GM12878 (cell line): ENCODE measurements at regions not wholly inside any gene's neighbourhood (a gene's known extent, or its start where the extent isn't known, plus 50 kb on each side); places are given as distances from the start of the nearest gene placed in this dataset.

Experiments
- ATAC-seq: fragments of 200-7000 bp; cut with Tn5 transposase; 3 replicates; pipeline ENCODE4 v1.9.1; 2020; ENCODE audit warnings: mild to moderate bottlenecking, moderate library complexity
- BruUV-seq: library from RNA; stranded (reverse); fragments of 400-500 nt; replicated peaks from 2 replicates; lab custom pipeline; 2021; lab: Mats Ljungman, UMichigan
- CTCF ChIA-PET: fragments of 300-600 bp; sonication (Branson Sonifier 250); formaldehyde crosslinking; extraction: SDS; loops from one replicate; lab custom pipeline; 2021; ENCODE audit warnings: inconsistent platforms; lab: Yijun Ruan, JAX
- POLR2A ChIA-PET: fragments of 350-600 bp; formaldehyde crosslinking; extraction: SDS; loops from one replicate; lab custom pipeline; 2021; ENCODE audit warnings: inconsistent platforms; lab: Charles Lee
- RAD21 ChIA-PET: fragments of 300-600 bp; sonication (Branson Sonifier 250); formaldehyde crosslinking; loops from one replicate; lab custom pipeline; 2023; ENCODE audit warnings: antibody characterized with exemption; ENCODE audit not compliant: unreplicated experiment; lab: Charles Lee
- SMC1A ChIA-PET: fragments of 300-600 bp; sonication (Branson Sonifier 250); formaldehyde crosslinking; loops from one replicate; lab custom pipeline; 2023; ENCODE audit not compliant: unreplicated experiment, uncharacterized antibody; lab: Charles Lee
- DNase-seq: peaks from one replicate; pipeline ENCODE4 v3.0.0-alpha.2; 2011; ENCODE audit warnings: low read depth, low spot score
- FAIRE-seq: peaks from 3 replicates; lab custom pipeline; 2011; peaks lifted over from hg19 to GRCh38; lab: Jason Lieb, UNC
- H2AFZ ChIP-seq: 2 replicates; pipeline ENCODE4 v1.6.0; 2011; ENCODE audit warnings: low read depth, low read length, control low read depth; ENCODE audit not compliant: control insufficient read depth
- H3K27ac ChIP-seq: 2 replicates; pipeline ENCODE4 v1.5.1; 2011; ENCODE audit warnings: control low read depth; ENCODE audit not compliant: control insufficient read depth, insufficient read depth
- H3K27me3 ChIP-seq, 2 experiments: replicated peaks in 1 of 2; 2 replicates each; pipeline versions ENCODE4 v1.6.0 to v1.6.1; 2011; ENCODE audit warnings: low read length in 1 of 2; ENCODE audit not compliant: control insufficient read depth in 2 of 2, insufficient read depth in 2 of 2
- H3K36me3 ChIP-seq, 2 experiments: 2 replicates each; pipeline ENCODE4 v1.5.1; 2011; ENCODE audit warnings: low read length in 1 of 2; ENCODE audit not compliant: control insufficient read depth in 2 of 2, insufficient read depth in 2 of 2
- H3K4me1 ChIP-seq: 2 replicates; pipeline ENCODE4 v1.6.1; 2011; ENCODE audit warnings: mild to moderate bottlenecking, low read length, moderate library complexity, mixed read lengths; ENCODE audit not compliant: control insufficient read depth, insufficient read depth
- H3K4me2 ChIP-seq: 2 replicates; pipeline ENCODE4 v1.6.0; 2011; ENCODE audit warnings: control low read depth; ENCODE audit not compliant: control insufficient read depth, insufficient read depth
- H3K4me3 ChIP-seq: fragments of 200-600 bp; sonication (generic); 2 replicates; pipeline ENCODE4 v1.5.1; 2016
- H3K79me2 ChIP-seq: 2 replicates; pipeline ENCODE4 v1.6.0; 2011; ENCODE audit warnings: low read length; ENCODE audit not compliant: control insufficient read depth, insufficient read depth
- H3K9ac ChIP-seq: 2 replicates; pipeline ENCODE4 v1.8.0; 2011; ENCODE audit warnings: low read length, control low read depth, mixed read lengths; ENCODE audit not compliant: control insufficient read depth, insufficient read depth
- H3K9me3 ChIP-seq: replicated peaks from 3 replicates; pipeline ENCODE4 v1.5.1; 2011; ENCODE audit warnings: mild to moderate bottlenecking, low read length; ENCODE audit not compliant: control insufficient read depth, insufficient read depth
- H4K20me1 ChIP-seq: 2 replicates; pipeline ENCODE4 v1.6.0; 2011; ENCODE audit not compliant: control insufficient read depth, insufficient read depth
- BCL11A ChIP-seq: IDR thresholded peaks from 2 replicates; pipeline ENCODE4 v1.6.1; 2011; ENCODE audit warnings: low read depth, low read length
- BMI1 ChIP-seq: fragments of 450-650 bp; IDR thresholded peaks from 2 replicates; pipeline ENCODE4 v1.6.1; 2016; ENCODE audit warnings: mild to moderate bottlenecking, moderate library complexity, borderline replicate concordance
- GABPA ChIP-seq: IDR thresholded peaks from 2 replicates; pipeline ENCODE4 v1.6.1; 2014; ENCODE audit warnings: antibody characterized with exemption, low read depth, mild to moderate bottlenecking, inconsistent platforms
- HCFC1 ChIP-seq: fragments of 150-350 bp; IDR thresholded peaks from 2 replicates; pipeline ENCODE4 v1.6.1; 2014; ENCODE audit warnings: low read length
- HDAC2 ChIP-seq: fragments of 200-600 bp; sonication (generic); IDR thresholded peaks from 2 replicates; pipeline ENCODE4 v1.6.1; 2017
- PAX5 ChIP-seq: IDR thresholded peaks from 2 replicates; pipeline ENCODE4 v1.6.1; 2011; ENCODE audit warnings: low read depth, low read length, borderline replicate concordance
- RCOR1 ChIP-seq: conservative IDR thresholded peaks from 2 replicates; pipeline ENCODE4 v1.6.1; 2012; ENCODE audit warnings: low read depth, low read length, improper control_type of control experiment
- SMAD1 ChIP-seq: fragments of 450-650 bp; IDR thresholded peaks from 2 replicates; pipeline ENCODE4 v1.6.1; 2018; ENCODE audit warnings: mild to moderate bottlenecking, low read depth; ENCODE audit not compliant: partially characterized antibody
- WGBS: methylation state at CpG from one replicate; pipeline ENCODE4 v1.1.6; 2016; ENCODE audit warnings: low lambda C conversion rate; ENCODE audit not compliant: insufficient replicate concordance, insufficient coverage; ENCODE audit errors: missing lambda C conversion rate; 5-methylcytosine and 5-hydroxymethylcytosine counted together
- in situ Hi-C: fragments of 300-500 bp; cut with MboI; formaldehyde crosslinking; loops from 9 replicates; pipeline ENCODE4 v1.14.3; 2018; ENCODE audit warnings: mixed read lengths
- intact Hi-C: fragments of 100-400 bp; cut with micrococcal nuclease; formaldehyde crosslinking; loops from one replicate; pipeline ENCODE4 v1.14.2; 2022; ENCODE audit not compliant: unreplicated experiment
- TF ChIP-seq, protein P1 (sequence below): fragments of 450-650 bp; IDR thresholded peaks from 2 replicates; pipeline ENCODE4 v1.6.1; 2016; ENCODE audit warnings: mild to moderate bottlenecking, moderate library complexity, borderline replicate concordance

DNA sequence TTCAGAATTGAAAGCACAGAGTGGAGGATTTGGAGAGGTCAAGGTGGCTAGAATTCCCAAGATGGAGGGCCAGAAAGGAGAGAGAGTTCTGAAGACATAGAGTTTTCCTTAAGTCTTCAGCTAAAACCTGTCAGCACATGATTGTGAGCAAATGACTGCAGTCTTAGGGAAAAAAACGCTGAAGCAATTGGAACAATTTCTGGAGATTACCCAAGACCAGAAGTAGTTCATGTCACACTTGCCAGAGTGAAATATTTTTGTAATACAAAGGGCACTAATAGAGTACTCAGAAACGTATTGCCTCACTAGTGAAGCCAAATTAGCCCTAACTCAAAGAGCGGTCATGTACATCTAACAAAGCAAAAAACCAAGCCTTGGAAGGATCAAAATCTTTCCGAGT is 541.3 kb upstream of the MARCKS start:
- POLR2A ChIA-PET, result no interaction called here
- RAD21 ChIA-PET, result interaction anchor here (1.3 kb wide), 1 partner anchor 9 kb away, joined by 8 read pairs; no protein-coding TSS in a partner anchor
- Histone ChIP-seq H3K27ac (no peak overlapping the region), H2AFZ (no peak overlapping the region), H3K4me2 (no peak overlapping the region), H3K9ac (no peak overlapping the region), H3K36me3 (no peaks in the 10 kb centered on the region), H3K4me1 (no peaks in the 10 kb centered on the region), H3K9me3 (no peaks in the 10 kb centered on the region), H3K4me3 (no peak overlapping the region), H4K20me1 (no peaks in the 10 kb centered on the region), H3K27me3 (no peaks in the 10 kb centered on the region), H3K79me2 (no peaks in the 10 kb centered on the region)
- TF ChIP-seq BCL11A, result no peak
- in situ Hi-C loops, result no loop called here
- CTCF ChIA-PET, result interaction anchor here (4.3 kb wide), 1 partner anchor 9 kb away, joined by 22 read pairs; no protein-coding TSS in a partner anchor
- SMC1A ChIA-PET, result interaction anchor here (0.5 to 1.5 kb wide), 5 partner anchors 9 to 153 kb away, joined by 3 to 7 read pairs (median 3); no protein-coding TSS in a partner anchor
- WGBS, result 90% methylated on average over 4 of the region's 4 CpGs
- ATAC-seq, result no peak
- no TSS peak for BruUV-seq
- intact Hi-C loops, result no loop called here
- DNase-seq, result no peak
- no peak for FAIRE-seq

DNA sequence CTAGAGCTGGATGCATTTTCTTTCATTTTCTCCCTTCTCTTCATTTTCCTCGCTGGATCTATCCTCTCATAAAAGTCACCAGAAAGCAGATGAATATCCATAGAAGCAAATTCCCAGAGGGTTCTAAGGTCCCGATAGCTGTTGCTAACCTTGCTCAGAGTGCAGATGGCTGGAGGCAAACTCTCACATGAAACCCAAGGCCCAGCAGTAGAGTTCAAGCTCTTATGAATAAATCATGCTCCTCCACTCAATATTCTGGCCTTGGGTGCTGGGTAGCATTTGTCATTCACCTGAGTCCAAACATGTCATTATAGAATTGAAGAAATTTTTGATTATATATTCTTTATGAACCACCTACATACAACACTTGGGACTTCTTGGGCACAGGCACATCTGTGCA is 539.7 kb upstream of the MARCKS start:
- intact Hi-C loops, result no loop called here

More for the DNA sequence above, 539.7 kb upstream of the MARCKS start:
- no peak for ATAC-seq
- no peak overlapping the region for H3K27ac ChIP-seq
- H2AFZ ChIP-seq, result no peak overlapping the region
- no peaks in the 10 kb centered on the region for H3K27me3 ChIP-seq
- 88% methylated on average over 2 of the region's 2 CpGs for WGBS
- H3K36me3 ChIP-seq, result no peaks in the 10 kb centered on the region
- in situ Hi-C loops, result no loop called here
- H3K79me2 ChIP-seq, result no peaks in the 10 kb centered on the region
- no peak overlapping the region for H3K4me2 ChIP-seq
- RAD21 ChIA-PET, result interaction anchor here (1.3 kb wide), 1 partner anchor 11 kb away, joined by 3 read pairs; no protein-coding TSS in a partner anchor
- H3K9me3 ChIP-seq, result no peaks in the 10 kb centered on the region
- no peaks in the 10 kb centered on the region for H3K4me1 ChIP-seq
- TF ChIP-seq HCFC1, result no peak
- TF ChIP-seq HDAC2, result no peak
- no peak for TF ChIP-seq RCOR1
- no peak for TF ChIP-seq GABPA
- TF ChIP-seq PAX5, result no peak
- TF ChIP-seq SMAD1, result no peak
- TF ChIP-seq, protein P1, sequence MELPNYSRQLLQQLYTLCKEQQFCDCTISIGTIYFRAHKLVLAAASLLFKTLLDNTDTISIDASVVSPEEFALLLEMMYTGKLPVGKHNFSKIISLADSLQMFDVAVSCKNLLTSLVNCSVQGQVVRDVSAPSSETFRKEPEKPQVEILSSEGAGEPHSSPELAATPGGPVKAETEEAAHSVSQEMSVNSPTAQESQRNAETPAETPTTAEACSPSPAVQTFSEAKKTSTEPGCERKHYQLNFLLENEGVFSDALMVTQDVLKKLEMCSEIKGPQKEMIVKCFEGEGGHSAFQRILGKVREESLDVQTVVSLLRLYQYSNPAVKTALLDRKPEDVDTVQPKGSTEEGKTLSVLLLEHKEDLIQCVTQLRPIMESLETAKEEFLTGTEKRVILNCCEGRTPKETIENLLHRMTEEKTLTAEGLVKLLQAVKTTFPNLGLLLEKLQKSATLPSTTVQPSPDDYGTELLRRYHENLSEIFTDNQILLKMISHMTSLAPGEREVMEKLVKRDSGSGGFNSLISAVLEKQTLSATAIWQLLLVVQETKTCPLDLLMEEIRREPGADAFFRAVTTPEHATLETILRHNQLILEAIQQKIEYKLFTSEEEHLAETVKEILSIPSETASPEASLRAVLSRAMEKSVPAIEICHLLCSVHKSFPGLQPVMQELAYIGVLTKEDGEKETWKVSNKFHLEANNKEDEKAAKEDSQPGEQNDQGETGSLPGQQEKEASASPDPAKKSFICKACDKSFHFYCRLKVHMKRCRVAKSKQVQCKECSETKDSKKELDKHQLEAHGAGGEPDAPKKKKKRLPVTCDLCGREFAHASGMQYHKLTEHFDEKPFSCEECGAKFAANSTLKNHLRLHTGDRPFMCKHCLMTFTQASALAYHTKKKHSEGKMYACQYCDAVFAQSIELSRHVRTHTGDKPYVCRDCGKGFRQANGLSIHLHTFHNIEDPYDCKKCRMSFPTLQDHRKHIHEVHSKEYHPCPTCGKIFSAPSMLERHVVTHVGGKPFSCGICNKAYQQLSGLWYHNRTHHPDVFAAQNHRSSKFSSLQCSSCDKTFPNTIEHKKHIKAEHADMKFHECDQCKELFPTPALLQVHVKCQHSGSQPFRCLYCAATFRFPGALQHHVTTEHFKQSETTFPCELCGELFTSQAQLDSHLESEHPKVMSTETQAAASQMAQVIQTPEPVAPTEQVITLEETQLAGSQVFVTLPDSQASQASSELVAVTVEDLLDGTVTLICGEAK, result no peak
- no peak for TF ChIP-seq BMI1
- H3K4me3 ChIP-seq, result no peak overlapping the region
- no peak overlapping the region for H3K9ac ChIP-seq
- FAIRE-seq, result no peak
- no TSS peak for BruUV-seq
- no peaks in the 10 kb centered on the region for H4K20me1 ChIP-seq
- CTCF ChIA-PET, result interaction anchor here (0.7 to 4.3 kb wide), 4 partner anchors 10 to 591 kb away, joined by 3 to 22 read pairs (median 3); no protein-coding TSS in a partner anchor
- no peak for DNase-seq
- SMC1A ChIA-PET, result interaction anchor here (0.5 to 1.5 kb wide), 2 partner anchors 11 to 571 kb away, joined by 3 to 7 read pairs; no protein-coding TSS in a partner anchor
- POLR2A ChIA-PET, result no interaction called here
